ENCODE measurements at regions not wholly inside any gene's neighbourhood (a gene's known extent, or its start where the extent isn't known, plus 50 kb on each side); places are given as distances from the start of the nearest gene placed in this dataset.

DNA sequence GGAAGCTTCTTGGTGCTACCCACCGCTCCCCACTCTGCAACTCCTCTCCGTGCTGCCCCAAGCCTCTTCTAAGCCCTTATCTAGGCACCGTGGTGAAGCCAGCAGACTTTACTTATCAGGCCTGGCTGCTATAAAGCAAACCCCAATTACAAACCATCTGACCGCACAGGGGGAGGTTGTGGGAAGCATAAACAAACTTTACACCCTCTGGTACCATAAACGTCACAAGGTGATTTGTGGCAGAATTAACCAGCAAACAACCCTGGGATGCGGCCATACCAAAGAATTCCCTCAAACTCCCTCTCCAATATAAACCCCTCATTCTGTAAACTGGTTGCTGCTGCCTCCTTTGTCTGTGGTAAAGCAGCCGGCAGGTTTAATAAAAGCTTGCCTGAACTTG lies 55.2 kb downstream of the MAGEC2 start:
- DNase-seq (ENCODE audit: low read depth in 4 of 4, low spot score in 3 of 4): peak in 2 of 4 donors; percentile 1 to 12

DNA sequence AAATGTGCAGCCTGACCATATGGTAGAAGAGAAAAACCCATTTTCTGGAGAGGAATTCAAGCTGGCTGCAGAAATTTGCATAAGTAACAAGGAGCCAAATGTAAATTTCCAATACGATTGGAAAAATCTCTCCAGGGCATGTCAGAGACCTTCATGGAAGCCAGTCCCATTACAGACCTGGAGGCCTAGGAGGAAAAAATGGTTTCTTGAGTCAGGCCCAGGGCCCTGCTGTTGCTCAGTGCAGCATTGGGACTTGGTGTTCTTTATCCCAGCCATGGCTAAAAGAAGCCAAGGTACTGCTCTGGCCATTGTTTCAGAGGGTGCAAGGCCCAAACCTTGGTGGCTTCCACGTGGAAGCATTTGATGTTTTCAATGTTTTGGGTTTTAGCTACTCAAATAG lies 70.6 kb downstream of the MAGEC2 start:
- DNase-seq (ENCODE audit: low read depth in 4 of 4, low spot score in 3 of 4): no peak

DNA sequence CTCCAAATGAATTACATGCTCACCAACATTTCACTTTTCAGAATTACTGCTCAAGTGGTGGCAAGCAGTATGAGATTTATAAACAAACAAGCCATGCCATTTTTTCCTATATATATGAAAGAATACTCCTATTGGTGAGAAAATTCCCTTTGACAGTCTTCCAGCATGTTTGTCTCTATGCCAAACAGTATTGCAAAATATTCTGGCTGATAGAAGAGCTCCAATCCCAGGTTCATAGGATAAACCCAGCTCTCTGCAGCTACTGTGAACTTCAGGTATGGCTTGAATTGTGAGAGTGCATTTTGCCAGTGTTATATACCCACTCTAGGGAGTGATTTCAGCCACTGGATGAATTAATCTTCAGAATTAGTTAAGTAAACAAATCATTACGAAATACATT lies 108.8 kb downstream of the MAGEC2 start:
- no peak for DNase-seq (ENCODE audit: low read depth in 4 of 4, low spot score in 3 of 4)

DNA sequence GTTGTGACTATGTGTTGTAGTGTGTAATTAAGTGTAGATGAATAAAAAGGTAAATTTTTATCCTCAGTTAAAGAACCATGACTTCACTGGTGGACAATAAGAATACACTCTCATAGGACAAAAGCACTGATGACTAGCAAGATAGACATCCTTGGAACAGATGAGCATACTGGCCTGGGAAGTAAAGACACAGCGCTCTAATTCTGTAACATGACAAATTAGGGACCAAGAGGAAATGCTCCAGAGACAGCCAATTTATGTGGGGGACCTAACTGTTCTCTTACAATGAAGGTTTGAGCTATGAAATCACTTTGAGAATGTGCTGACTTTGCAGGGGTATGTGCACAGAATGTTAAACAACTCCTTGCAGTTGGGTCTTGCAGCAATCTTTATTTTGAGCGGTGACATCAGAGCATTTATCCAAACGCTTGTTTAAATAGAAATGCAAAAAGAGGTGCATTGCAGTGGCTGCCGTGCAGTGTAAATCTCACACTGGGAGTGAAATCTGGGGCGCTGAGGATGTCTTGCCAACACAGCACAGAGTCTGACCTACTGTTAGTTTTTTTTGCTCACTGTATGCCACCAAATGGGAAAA lies 109.3 kb downstream of the MAGEC2 start:
- no peak for DNase-seq (ENCODE audit: low read depth in 4 of 4, low spot score in 3 of 4)

DNA sequence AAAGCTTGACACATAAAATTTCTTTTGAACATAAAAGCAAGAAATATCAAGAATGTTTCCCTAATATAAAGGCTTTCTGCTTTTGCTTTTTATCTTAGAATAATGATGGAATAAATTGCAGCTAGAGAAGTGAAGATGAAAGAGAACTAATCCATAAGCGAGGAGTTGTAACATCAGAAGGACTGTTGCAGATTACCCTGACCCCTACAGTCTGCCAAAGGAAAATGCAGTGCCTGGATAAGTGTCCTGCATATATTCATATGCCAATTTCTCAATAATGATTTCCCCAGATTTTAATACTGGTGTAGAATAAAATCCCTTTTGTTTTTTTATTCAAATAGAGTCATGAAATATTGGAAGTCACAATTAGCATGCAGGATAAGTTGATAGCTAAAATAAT lies 115.9 kb downstream of the MAGEC2 start:
- no peak for DNase-seq (ENCODE audit: low read depth in 4 of 4, low spot score in 3 of 4)

DNA sequence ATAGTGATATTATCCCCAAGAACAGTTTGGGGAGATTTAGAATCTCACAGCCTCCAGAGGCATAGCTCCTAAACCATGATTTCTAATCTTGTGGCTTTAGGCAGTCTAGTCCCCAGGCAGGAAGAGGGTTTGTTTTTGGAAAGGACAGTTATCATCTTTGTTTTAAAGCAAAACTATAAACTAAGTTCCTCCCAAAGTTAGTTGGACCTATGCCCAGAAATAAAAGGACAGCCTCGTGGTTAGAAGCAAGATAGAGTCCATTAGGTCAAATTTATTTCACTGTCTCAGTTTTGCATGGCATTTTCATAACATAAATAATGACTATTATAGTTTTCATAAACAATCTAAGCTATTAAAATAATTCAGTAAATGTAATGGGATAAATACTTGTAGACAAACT lies 120.5 kb downstream of the MAGEC2 start:
- peak in 1 of 4 donors; percentile 2 for DNase-seq (ENCODE audit: low read depth in 4 of 4, low spot score in 3 of 4)

DNA sequence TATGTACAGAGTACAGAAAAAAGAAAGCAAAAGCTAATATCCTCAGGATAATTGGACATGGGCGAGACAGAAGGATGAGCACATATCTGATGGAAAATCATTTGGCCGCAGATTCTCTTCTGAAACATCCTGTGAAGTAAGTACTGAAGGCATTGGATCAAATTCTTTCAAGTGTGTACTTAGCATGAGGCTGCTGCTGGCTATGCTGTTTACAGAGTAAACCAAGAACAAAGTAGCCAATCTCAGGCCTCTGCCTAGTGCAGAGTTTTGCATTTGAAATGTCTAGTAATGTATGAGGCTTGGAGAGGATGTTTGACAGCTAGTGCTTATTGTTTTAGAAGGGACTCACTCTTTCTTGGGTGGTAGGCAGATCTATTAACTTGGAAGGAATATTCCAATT lies 128.5 kb downstream of the MAGEC2 start:
- no peak for DNase-seq (ENCODE audit: low read depth in 4 of 4, low spot score in 3 of 4)

DNA sequence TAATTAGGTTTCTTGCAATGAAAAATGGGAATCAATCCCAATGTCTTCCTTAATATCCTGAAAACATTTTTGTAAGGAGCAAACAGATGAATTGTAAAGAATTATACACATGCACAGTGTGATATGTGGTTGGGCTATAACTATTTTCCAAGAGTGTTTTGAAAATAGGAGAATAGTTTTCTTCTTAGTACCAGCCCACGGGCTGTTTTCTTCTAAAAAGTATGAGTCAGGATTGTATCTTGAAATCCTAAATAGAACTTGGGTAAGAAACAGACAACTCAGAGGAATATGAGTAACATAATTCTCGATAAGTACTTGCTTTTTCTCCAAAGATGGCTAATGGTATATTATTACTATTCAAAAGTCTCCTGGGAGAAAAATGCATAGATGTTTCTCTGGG lies 136.7 kb downstream of the MAGEC2 start:
- DNase-seq (ENCODE audit: low read depth in 4 of 4, low spot score in 3 of 4): no peak

DNA sequence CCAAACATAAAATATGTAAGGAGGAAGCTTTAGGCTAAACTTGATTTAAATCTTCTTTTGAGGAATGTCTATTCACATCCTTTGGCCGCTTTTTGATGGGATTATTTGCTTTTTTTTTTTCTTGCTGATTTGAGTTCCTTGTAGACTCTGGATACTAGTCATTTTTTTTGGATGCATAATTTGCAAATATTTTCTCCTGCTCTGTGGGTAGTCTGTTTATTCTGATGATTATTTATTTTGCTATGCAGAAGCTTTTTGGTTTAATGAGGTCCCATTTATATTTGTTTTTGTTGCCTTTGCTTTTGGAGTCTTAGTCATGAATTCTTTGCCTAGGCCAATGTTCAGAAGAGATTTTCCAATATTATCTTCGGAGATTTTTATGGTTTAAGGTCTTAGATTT lies 144.9 kb downstream of the MAGEC2 start:
- DNase-seq (ENCODE audit: low read depth in 4 of 4, low spot score in 3 of 4): no peak

DNA sequence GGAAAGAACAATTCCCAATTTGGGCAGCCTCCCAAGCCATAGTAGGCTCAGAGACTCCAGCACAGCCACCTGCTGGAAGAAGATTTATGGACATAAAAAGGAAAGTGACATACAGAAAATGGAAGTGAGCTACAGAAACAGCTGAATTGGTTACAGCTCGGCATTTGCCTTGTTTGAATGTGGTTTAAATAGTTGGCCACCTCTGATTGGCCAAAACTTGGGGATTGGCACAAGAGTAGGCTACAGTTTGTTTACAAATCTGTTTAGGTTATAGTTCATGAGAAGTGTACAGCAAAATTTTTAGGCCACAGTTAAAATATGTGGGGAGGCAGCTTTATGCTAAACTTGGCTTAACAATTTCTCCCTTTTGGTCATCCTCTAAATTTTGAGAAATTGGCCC lies 150.4 kb downstream of the MAGEC1 start:
- DNase-seq (ENCODE audit: low read depth in 4 of 4, low spot score in 3 of 4): no peak

DNA sequence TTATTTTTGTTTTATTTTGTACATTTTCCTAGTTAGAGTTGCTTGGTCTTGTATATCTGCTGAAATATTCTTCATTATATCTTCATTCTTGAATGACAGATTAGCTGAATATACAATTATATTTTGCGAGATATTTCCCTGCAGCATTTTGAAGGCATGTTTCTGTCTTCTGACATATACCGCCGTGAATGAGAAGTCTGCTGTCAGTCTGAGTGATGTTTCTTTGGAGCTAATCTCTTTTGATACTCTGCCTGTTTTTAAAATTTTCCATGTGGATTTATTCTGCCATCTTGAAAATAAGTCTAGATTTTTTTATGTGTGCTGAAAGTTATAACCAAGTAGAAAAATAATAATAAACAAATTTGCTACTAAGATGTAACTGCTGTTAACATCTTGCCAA lies 148.5 kb downstream of the MAGEC1 start:
- DNase-seq (ENCODE audit: low read depth in 4 of 4, low spot score in 3 of 4): no peak

DNA sequence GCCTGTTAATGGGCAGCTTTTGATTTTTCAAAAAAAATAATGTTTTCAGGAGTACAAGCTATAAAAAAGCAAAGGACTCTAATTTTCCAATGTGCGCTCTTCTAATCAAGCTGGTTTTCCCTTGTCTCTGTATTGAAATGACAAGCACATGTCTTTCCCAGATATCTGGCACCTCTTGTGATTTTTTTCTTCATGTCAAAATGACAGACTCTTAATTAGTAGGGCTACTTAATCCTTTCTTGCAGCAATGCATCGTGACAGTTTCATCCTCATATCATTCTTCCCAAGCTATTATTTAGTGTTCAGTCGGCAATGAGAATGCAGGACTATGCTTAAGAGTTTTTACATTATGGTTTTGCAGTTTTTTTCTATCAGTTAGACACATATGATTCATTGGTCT lies 139.5 kb downstream of the MAGEC1 start:
- DNase-seq (ENCODE audit: low read depth in 4 of 4, low spot score in 3 of 4): no peak

DNA sequence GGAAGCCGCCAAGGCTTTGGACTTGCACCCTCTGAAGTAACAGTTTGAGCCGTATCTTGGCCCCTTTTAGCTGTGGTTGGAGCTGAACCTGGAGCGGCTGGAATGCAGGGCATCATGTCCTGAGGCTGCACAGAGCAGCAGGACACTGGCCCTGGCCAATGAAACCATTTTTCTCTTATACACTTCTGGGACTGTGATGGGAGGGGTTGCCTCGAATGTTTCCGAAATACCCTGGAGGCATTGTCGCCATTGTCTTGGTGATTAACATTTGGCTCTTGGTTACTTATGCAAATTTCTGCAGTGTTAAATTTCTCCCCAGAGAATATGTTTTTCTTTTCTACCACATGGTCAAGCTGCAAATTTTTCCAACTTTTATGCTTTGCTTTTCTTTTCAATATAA lies 137.2 kb downstream of the MAGEC1 start:
- no peak for DNase-seq (ENCODE audit: low read depth in 4 of 4, low spot score in 3 of 4)

DNA sequence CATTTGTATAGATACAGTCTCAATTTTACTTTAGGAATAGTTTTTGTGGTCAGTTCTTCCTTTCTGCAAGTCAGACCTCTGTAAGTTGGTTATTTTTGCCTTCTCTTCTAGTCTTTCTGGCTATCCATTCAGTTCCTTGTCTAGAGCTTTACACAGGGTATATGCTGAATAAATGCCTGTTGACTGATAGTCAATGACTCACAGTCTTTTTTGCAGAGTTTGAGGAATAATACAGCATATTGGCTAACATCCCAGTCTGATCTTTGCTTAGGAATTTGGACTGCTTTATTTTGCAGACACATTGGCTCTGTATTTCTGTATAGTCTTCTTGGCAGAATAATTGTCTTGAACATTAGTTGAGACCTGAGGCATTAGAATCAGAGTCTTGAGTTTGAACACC lies 132.4 kb downstream of the MAGEC1 start:
- no peak for DNase-seq (ENCODE audit: low read depth in 4 of 4, low spot score in 3 of 4)

DNA sequence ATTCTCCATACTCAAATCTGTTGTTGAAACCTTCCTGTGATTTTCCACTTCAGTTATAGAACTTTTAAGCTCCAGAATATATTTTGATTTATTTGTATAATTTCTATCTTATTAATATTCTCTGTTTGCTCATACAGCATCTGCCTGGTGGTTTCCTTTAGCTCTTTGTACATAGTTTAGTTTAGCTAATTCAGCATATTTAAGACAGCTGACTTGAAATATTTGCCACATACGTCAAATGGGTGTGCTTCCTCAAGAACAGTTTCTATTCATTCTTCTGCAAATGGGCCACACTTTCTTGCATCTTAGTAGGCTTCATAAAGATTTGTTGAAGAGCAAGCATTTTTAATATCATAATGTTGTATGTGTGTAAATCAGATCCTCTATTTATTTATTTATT lies 101.8 kb downstream of the MAGEC1 start:
- no peak for DNase-seq (ENCODE audit: low read depth in 4 of 4, low spot score in 3 of 4)

DNA sequence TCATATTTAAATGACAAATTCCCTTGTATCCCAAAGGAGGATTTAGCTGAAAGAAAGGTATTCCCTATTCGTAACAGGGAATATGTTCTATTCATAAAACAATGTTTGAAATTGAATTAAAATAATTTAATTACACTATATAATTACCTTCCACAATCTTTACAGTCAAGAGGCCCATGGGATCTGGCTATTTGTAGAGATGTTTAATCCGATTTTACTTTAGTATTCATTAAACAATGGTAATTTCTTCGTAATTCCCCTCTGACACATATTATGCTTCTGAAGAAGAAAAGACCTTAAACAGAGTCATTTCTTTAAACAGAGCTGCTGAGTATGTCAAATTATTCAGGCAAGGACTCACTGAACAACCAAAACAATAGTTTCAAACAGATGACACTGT lies 98.8 kb downstream of the MAGEC1 start:
- no peak for DNase-seq (ENCODE audit: low read depth in 4 of 4, low spot score in 3 of 4)

DNA sequence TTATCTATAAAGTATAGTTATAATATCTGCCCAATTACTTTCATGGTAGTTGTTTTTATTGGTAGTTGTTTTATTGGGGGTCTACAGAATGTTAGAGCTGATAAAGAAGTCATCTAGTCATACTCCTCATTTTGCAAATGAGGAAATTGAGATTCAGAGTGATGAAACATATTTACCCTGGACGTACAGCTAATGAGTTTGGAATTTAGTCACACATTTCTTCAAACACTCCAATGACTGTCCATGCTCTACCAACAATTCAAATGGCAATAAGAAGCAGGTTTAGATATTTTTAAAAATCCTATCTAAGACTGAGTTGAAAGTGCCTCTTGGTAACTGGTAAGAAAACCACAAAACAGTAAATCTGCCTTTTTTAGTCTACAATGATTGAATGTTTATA lies 98.2 kb downstream of the MAGEC1 start:
- DNase-seq (ENCODE audit: low read depth in 4 of 4, low spot score in 3 of 4): no peak

DNA sequence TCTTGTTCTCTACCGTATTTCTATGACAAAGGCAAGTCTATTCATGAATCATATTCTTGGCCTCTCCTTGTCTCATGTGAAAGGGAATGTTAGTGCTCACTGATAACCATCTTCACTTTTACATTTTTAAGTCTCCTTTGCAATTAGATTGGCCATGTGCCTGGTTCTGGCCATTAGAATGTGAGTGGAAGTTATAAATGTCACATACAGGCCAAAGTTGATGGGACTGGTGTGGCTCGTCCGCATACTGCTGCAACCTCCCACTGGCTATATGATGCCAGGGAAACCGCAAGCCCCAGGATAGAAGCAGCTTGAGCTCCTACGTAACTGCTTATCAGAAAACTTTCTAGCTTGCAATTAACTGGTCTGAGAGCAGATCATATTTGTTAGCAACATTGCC lies 86.1 kb downstream of the MAGEC1 start:
- DNase-seq (ENCODE audit: low read depth in 4 of 4, low spot score in 3 of 4): no peak

DNA sequence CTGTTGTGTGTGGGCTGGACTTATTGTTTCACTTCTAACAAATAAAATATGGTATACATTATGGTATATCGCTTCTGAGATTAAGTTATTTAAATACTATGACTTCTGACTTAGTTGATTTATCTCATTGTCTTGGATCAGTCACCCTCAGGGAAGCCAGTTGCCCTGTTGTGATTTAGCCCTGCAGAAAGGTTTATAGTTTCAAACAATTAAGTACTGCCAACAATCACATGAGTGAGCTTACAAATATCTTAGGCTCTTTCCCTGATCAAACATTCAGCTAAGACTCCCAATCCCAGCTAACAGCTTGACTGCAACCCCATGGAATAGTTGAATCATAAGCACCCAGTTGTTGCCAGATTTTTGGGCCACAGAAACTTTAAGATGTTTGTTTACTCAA lies 85.4 kb downstream of the MAGEC1 start:
- no peak for DNase-seq (ENCODE audit: low read depth in 4 of 4, low spot score in 3 of 4)

DNA sequence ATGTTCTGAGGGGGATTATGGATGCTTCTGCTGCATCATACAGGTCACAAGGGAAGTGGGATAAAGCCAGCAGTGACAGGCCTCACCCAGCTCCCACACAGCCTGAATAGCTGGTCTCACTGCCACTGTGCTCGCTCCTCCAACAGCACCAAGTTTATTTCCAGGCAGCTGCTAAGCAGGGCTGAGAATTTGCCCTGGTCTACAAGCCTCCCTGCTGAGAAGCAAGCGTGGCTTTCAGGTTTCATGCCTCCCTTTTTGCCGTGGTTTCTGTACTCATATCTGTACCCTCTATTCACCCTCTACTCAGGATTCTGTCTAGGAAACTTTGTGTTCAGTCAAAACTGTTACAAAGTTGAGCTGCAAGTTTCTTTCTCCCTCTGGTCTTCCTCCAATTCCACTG lies 78.6 kb downstream of the MAGEC1 start:
- DNase-seq (ENCODE audit: low read depth in 4 of 4, low spot score in 3 of 4): no peak

DNA sequence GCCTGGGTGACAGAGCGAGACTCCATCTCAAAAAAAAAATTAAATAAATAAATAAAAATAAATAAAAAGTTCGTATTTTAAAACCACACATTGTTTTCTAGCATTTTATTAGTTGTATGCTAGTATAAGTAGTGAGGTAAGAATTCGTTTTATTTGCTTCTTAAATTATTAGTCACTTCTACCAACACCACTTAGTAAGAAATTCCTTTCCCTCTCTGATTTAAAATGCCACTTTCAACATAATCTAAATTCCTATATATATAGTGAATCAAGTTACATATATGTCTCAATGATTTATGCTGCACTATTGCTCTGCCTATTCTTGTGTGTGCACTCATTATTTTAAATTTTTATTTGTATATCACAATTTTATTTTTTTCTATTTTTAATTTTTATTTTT lies 72.1 kb downstream of the MAGEC1 start:
- DNase-seq (ENCODE audit: low read depth in 4 of 4, low spot score in 3 of 4): no peak

DNA sequence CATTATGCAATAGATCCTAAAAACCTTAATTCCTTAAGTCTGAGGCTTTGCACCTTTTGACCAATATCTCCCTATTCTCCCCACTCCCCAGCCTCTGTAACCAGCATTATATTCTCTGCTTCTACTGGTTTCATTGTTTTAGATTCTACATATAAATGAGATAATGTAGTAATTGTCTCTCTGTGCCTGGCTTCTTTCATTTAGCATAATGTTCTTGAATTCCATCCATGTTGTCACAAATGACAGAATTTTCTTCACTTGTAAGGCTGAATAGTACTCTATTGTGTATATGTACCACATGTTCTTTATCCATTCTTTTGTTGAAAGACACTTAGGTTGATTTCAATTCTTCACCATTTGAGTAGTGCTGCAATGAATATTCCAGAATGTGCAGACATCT lies 66.0 kb downstream of the MAGEC1 start:
- DNase-seq (ENCODE audit: low read depth in 4 of 4, low spot score in 3 of 4): no peak

DNA sequence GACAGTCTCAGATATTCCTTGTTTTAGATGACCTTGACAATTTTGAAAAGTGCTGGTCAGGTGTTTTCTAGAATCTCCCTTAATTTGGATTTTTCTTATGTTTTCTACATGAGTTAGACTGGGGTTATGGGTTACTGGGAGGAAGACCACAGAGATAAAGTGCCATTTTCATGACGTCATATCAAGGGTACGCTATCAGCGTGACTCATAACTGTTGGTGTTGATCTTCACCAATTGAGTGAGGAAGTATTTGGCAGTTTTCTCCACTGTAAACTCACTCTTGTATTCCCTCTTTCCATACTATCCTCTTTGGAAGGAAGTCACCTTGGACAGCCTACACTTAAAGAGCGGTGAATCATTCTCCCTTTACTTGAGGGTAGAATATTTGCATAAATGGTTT lies 56.9 kb downstream of the MAGEC1 start:
- no peak for DNase-seq (ENCODE audit: low read depth in 4 of 4, low spot score in 3 of 4)
